Fibroblast of gingiva (primary cell): ENCODE measurements at regions not wholly inside any gene's neighbourhood (a gene's known extent, or its start where the extent isn't known, plus 50 kb on each side); places are given as distances from the start of the nearest gene placed in this dataset.
A peak's percentile ranks its signal among the peaks of the same experiment; 100 is the strongest.
"Not testable (repeated sequence)": the region's sequence is repeated elsewhere in the genome, so short reads cannot be mapped to it uniquely, and the experiment has no call there.

Experiments used
- DNase-seq: peaks from one replicate; pipeline ENCODE4 v3.0.0-alpha.2; 2011; ENCODE audit warnings: low read depth

- DNase-seq = not testable (repeated sequence)
Observed at GRCh38 chr4:169894767-169895166, 131.4 kb downstream of the MFAP3L start.

GRCh38 chr4:169885893-169886292, 128.1 kb upstream of the HPF1 start:
- DNase-seq = no peak

DNA sequence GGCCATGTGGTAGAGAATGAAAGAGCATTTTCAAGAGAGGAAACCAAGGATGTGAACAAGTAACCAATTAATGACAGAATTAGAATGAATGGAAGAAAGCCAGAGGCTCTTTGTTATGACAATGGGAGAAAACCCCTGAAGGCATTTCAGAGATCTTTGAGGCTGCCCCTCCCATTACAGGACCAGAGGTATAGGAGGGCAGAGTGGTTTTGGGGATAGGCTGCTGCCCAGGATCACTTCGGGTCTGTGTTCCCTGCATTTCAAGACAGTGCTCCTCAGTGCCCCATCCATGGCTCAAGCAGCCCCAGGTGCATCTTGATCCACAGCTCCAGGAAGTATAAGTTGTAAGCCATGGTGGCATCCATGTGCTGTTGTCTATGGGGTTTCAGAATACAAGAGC, 124.0 kb upstream of the HPF1 start:
- DNase-seq = no peak

- DNase-seq = no peak
Observed at GRCh38 chr4:169870507-169870906, 112.8 kb upstream of the HPF1 start.

DNA sequence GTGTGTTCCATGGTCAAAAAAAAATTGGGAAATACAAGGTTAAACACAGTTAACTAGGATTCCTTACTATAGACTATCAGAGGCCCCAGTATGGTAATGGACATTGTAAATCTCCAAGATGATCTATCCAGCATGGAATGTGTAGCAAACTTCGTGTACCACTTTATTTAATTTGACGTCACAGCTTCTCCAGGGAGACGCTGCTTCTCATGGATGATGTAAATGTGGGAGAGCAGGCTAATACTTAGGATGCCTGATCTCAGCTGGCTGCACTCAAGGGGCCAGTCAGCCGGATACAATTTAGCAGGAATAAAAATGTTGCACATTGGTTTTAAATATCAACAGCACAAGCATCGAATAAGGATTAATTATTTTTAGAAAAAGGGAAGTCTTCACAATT, 111.7 kb upstream of the HPF1 start:
- no peak for DNase-seq

DNA sequence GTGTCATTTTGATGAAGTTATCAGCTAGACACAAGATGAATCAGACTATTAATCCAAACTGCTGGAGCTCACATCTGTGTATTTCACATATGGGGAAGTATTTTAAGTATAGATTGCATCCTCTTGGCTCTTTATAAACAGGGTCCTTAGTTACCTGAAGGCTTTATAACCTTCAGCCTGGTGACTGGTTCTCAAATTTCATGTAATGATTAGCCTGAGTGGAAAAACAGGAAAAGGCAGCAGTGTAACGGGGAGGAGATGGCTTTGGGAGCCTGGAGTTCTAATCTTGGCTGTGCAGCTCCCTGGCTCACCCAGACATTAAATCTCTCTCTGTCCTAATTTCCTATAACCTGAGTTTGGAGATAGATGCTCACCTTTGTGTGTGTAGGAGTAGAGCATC, 103.8 kb upstream of the HPF1 start:
- DNase-seq = no peak

GRCh38 chr4:169859366-169860216, 101.8 kb upstream of the HPF1 start:
- no peak for DNase-seq

DNA sequence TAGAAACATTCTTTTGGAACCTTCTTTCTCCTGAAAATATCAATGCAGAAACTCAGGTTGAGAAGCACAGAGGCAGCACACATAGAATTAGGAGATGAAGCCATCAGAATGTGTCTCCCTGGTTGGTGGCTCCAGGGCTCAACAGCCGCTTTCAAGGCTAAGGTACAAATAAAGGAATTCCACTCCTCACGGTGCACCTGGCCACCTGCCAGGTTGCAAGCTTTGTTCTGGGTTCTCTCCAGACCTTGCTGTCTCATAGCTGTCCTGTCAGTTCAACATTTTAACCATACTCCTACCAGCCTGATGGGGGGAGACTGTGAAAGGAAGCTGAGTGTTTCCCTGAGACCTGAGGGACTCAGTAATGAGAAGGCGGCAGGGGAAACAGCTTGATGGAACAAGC, 96.3 kb upstream of the HPF1 start:
- no peak for DNase-seq

GRCh38 chr4:169852481-169852880, 94.7 kb upstream of the HPF1 start:
- no peak for DNase-seq

DNA sequence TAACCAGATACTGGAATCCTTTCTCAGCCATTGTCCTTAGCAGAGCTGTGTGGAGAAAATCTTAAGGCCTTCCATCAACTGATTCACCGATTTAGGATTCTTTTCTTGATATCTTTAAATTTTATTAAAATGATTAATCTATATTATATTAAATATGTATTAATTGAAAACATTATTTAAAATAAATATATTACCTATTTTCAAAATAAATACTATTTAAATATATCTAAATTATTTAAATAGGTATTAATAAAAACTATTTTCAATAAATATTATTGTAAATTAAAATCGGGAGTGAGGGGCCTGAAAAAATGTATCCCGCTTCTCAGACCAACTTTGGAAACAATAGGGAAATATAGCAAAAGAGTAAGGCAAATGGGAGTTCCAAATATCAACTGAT, 94.0 kb upstream of the HPF1 start:
- DNase-seq = no peak

- no peak for DNase-seq
Observed at GRCh38 chr4:169849456-169849855, 91.7 kb upstream of the HPF1 start.

DNA sequence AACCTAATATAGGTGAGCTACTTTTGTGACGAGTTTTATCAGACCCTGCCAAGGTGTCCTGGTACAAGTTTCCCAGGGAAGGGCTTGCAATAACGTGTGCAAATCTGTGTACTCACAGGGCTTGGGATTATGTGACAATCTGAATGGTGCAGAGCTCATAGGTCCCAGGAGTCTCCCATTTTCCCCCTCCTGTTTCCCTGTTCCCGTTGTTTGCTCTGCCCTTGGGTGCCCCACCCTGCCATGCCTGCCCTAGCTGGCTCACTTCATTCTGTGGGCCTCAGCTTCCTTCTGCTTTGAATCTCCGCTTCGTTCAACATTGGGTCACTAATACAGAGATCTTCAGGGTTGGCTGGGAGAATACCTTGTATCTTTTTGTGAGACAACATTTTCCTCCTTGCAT, 90.3 kb upstream of the HPF1 start:
- DNase-seq = no peak

- DNase-seq = no peak
Observed at GRCh38 chr4:169847171-169847570, 89.4 kb upstream of the HPF1 start.

DNA sequence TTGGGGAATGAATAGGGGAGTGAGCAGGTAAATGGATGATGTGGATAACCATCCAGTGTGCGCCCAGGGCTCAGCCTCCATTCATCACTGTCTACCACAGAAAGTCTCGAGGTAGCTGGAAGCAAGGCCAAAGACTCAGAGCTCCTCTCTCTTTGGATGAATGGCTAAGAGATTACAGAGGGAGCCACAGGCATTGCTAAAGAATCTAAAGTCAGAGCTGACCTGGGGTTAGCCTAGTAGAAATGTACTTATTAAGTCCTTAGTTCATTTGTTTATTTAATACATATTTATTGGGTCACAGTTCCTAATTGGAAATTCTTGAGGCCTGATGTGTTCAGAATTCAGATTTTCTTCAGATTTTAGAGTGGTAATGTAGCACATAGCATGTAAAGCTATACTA, 88.7 kb upstream of the HPF1 start:
- no peak for DNase-seq

DNA sequence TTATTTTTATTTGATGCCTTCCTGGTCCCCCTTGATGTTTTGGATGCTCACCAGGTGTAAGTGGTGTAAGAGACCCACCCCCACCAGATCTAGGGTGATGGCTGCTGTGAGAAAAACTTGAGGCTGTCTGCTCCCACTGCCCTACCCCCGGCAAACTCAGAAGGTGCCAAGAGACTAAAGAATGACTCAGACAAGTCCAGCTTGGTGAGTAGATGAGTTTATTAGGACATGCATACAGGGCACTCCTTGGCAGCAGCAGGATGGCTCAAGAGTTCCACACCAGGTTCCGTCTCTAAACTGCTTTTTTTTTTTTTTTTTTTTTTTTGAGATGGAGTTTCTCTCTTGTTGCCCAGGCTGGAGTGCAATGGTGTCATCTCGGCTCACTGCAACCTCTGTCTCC, 84.0 kb upstream of the HPF1 start:
- no peak for DNase-seq

DNA sequence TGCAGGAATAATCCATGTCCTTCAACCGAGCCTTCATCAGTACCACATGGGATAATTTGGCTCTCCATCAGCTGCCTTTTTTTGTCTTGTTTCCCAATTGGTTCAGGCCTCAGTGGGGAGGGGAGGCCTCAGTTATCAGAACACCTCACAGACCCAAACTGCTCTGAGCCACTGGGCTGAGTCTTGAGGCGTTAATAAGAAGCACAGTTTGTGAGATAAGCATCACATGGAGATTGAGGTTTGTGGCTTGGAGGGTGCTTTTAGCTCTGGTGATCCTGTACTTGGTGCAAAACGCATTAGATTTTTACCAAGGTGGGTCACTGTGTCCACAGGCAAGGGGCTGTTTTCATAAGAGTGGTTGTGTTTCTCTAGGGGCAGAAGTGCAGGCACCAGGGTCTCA, 82.8 kb upstream of the HPF1 start:
- DNase-seq = no peak

- not testable (repeated sequence) for DNase-seq
Observed at GRCh38 chr4:169828329-169828728, 70.6 kb upstream of the HPF1 start.

GRCh38 chr4:169826634-169827187, 69.0 kb upstream of the HPF1 start:
- no peak for DNase-seq

GRCh38 chr4:169823685-169824084, 65.9 kb upstream of the HPF1 start:
- peak; percentile 31 for DNase-seq

- DNase-seq = no peak
Observed at GRCh38 chr4:169821402-169821801, 63.7 kb upstream of the HPF1 start.

DNA sequence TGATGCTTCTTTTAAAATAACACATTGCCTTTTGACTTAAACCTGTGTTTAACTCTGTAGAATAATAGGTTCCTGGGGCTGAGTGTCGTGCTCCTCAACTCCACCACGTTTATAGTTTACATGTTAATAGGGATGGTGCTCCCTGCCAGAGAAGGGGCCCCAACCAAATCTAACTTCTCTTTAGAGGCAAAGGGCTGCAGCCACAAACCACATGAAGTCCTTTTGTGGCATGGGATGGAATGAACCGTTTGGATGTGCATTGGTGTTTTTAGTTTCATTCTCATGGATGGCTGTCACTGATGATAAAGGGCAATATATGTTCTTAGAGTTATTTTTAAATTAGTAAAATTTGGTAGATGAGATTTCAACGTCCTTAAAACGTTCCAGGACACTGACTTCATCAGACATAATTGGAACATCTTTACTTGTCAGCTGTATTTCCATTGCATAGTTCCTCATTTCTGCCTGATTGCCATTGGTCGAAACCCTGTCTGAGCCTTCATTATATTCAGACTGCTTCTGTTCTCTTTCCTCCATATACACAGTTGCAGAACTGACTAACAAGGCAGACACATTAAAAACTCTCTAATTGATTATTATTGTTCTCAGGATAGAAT, 60.4 kb upstream of the HPF1 start:
- DNase-seq = no peak

DNA sequence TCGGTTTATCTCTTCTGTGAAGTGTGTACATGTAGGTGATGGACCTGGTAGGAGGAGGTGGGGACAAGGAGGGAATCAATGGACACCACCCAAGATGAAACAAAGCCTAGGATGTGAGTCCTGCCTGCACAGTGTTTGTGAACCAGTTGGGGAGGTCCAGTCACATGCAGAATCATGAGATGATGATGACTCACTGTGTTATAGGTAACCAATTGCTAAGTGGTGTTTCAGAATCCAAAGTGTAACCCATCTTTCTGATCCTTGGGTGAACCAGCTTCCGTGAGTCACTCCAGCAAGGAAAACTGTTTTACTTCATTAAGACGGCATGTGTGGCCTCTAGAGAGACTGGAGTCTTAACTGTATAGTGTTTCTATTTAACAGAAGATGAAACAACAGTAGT, 57.9 kb upstream of the HPF1 start:
- no peak for DNase-seq

DNA sequence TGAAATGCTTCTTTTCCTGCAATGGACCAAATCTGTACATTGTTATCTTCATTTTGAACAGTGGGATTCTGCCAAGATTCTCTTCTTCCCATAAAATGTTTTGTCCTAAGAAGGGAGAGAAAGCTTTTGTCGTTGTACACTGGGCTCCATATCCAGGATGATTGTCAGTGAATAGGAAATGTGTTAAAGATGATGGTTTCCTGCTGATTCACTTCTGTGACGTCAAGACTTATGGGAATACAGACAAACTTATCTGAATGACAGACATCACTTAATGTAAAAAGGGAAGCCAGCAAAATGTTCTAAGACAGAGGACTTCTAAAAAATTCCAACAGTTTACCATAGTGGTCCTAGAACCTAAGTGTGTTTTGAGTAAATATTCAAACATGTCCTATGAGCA, 53.7 kb upstream of the HPF1 start:
- DNase-seq = no peak
